ENCODE measurements at regions not wholly inside any gene's neighbourhood (a gene's known extent, or its start where the extent isn't known, plus 50 kb on each side); places are given as distances from the start of the nearest gene placed in this dataset.

DNA sequence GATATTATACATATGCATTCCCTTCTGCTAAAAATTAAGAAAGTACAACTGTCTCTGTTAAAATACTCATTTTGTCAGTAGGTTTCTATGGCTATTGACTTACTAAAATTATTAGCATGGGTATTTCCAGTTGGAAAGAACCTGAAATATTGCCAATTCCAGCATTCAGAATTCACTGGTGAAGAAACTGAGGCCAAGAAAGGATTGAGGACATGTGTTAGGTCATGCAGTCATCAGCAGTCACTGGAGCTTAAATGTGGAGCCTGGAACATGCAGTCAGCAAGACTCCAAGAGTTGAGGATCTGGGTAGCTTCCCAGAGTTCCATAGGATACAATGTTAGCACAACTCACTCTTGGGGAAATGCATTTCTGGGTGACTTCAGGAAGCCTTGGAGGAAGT is 1335.6 kb downstream of the AACS start:
- H3K79me1 ChIP-seq (ENCODE audit: low read depth, low read length) = no peaks in the 10 kb centered on the region
- H3K9me3 ChIP-seq (ENCODE audit: insufficient read depth in 2 of 2, low read depth in 1 of 2, low read length in 1 of 2) = peaks cover 16% of the 10 kb centered on the region in 2 experiments
- no peak overlapping the region for H3K4ac ChIP-seq (replicated peaks; ENCODE audit: insufficient read length, low read depth, low read length)
- H3K9ac ChIP-seq (replicated peaks in 1 of 4; ENCODE audit: extremely low read depth in 1 of 4, low read depth in 3 of 4, low read length in 3 of 4) = no peak overlapping the region
- H2BK5ac ChIP-seq (ENCODE audit: low read depth, low read length) = no peak overlapping the region
- no peak overlapping the region for H3K4me3 ChIP-seq (ENCODE audit: extremely low read depth in 1 of 4, insufficient read depth in 2 of 4, low read depth in 3 of 4, low read length in 4 of 4)
- no peak overlapping the region for H2BK120ac ChIP-seq (replicated peaks; ENCODE audit: low read depth, low read length)
- no peak overlapping the region for H3K56ac ChIP-seq (replicated peaks; ENCODE audit: insufficient read length, low read depth, low read length)
- H4K5ac ChIP-seq (ENCODE audit: insufficient read length, low read depth, low read length) = no peak overlapping the region
- H3K14ac ChIP-seq (ENCODE audit: insufficient read length) = no peak overlapping the region
- POLR2A ChIA-PET (ENCODE audit: partially characterized antibody) = no interaction called here
- CTCF ChIA-PET (ENCODE audit: partially characterized antibody) = no interaction called here
- no peak overlapping the region for H4K8ac ChIP-seq (ENCODE audit: extremely low read depth, insufficient read depth, low read length)
- no peak overlapping the region for H3K4me2 ChIP-seq (ENCODE audit: insufficient read depth in 1 of 2, low read depth in 2 of 2, low read length in 2 of 2)
- H3K23ac ChIP-seq (ENCODE audit: insufficient read length) = no peak overlapping the region
- no peak for DNase-seq (ENCODE audit: low read depth in 1 of 2, low spot score in 2 of 2)
- no peak overlapping the region for H2BK15ac ChIP-seq (ENCODE audit: low read length)
- no peak overlapping the region for H4K91ac ChIP-seq (replicated peaks; ENCODE audit: insufficient read length, low read length)
- no peaks in the 10 kb centered on the region for H3K36me3 ChIP-seq (ENCODE audit: control insufficient read depth in 2 of 4, insufficient read depth in 4 of 4, low read length in 3 of 4)
- no peaks in the 10 kb centered on the region for H3K79me2 ChIP-seq (ENCODE audit: control insufficient read depth in 1 of 2, insufficient read depth in 2 of 2, low read length in 2 of 2)
- H3K23me2 ChIP-seq (ENCODE audit: low read depth, low read length) = no peaks in the 10 kb centered on the region
- H2BK12ac ChIP-seq (ENCODE audit: low read depth, low read length) = no peak overlapping the region
- H4K20me1 ChIP-seq (replicated peaks in 1 of 2; ENCODE audit: control insufficient read depth in 1 of 2, insufficient read depth in 2 of 2, low read length in 2 of 2) = no peaks in the 10 kb centered on the region
- no peak overlapping the region for H2AFZ ChIP-seq (ENCODE audit: low read length)
- no peaks in the 10 kb centered on the region for H3K27me3 ChIP-seq (replicated peaks in 1 of 4; ENCODE audit: control insufficient read depth in 3 of 4, extremely low read depth in 1 of 4, insufficient read depth in 3 of 4, low read length in 3 of 4)
- no peak overlapping the region for H2BK20ac ChIP-seq (ENCODE audit: low read length)
- no peak overlapping the region for H3K18ac ChIP-seq (ENCODE audit: extremely low read depth, low read length)
- no peak overlapping the region for H2AK5ac ChIP-seq (ENCODE audit: low read depth, low read length)
- no peak overlapping the region for H3K27ac ChIP-seq (ENCODE audit: low read depth, low read length)
- H3K4me1 ChIP-seq (replicated peaks in 1 of 4; ENCODE audit: control insufficient read depth in 3 of 4, insufficient read depth in 4 of 4, low read length in 3 of 4) = no peaks in the 10 kb centered on the region
- FAIRE-seq = no peak
- TF ChIP-seq ASH2L (IDR thresholded peaks at IDR 0.05; ENCODE audit: low read length) (no peak), JUN (IDR thresholded peaks at IDR 0.05; ENCODE audit: low read depth, low read length) (no peak), CEBPB (IDR thresholded peaks at IDR 0.05; ENCODE audit: low read depth, low read length) (no peak), CREB1 (IDR thresholded peaks at IDR 0.05) (no peak), RBBP5 (IDR thresholded peaks at IDR 0.05; ENCODE audit: borderline replicate concordance, low read depth, low read length) (no peak), POLR2AphosphoS5 (IDR thresholded peaks at IDR 0.05; ENCODE audit: low read depth, low read length) (no peak), RFX5 (IDR thresholded peaks at IDR 0.05; ENCODE audit: borderline replicate concordance, low read depth, low read length) (no peak), JUND (IDR thresholded peaks at IDR 0.05; ENCODE audit: low read length) (no peak), GTF2F1 (IDR thresholded peaks at IDR 0.05; ENCODE audit: borderline replicate concordance, low read depth, low read length) (no peak), KDM5A (IDR thresholded peaks at IDR 0.05; ENCODE audit: low read length) (no peak), EZH2 (IDR thresholded peaks at IDR 0.05; ENCODE audit: low read depth, low read length, severe bottlenecking) (no peak), MAX (IDR thresholded peaks at IDR 0.05) (no peak), YY1 (IDR thresholded peaks at IDR 0.05; ENCODE audit: low read depth, low read length) (no peak), EP300 (IDR thresholded peaks at IDR 0.05; ENCODE audit: borderline replicate concordance in 1 of 2, low read depth in 2 of 2, low read length in 2 of 2) (no peak), NANOG (IDR thresholded peaks at IDR 0.05; ENCODE audit: insufficient read depth, low read depth, low read length, poor library complexity, severe bottlenecking) (no peak)
- TF ChIP-seq, protein P1, sequence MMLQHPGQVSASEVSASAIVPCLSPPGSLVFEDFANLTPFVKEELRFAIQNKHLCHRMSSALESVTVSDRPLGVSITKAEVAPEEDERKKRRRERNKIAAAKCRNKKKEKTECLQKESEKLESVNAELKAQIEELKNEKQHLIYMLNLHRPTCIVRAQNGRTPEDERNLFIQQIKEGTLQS (IDR thresholded peaks at IDR 0.05; ENCODE audit: insufficient read depth, low read depth, low read length) = no peak
